GM04504 (cell line): ENCODE measurements at regions not wholly inside any gene's neighbourhood (a gene's known extent, or its start where the extent isn't known, plus 50 kb on each side); places are given as distances from the start of the nearest gene placed in this dataset.

ENCODE experiments used
- DNase-seq: peaks from one replicate; pipeline ENCODE4 v3.0.0-alpha.2; 2012; ENCODE audit warnings: low read depth

DNA sequence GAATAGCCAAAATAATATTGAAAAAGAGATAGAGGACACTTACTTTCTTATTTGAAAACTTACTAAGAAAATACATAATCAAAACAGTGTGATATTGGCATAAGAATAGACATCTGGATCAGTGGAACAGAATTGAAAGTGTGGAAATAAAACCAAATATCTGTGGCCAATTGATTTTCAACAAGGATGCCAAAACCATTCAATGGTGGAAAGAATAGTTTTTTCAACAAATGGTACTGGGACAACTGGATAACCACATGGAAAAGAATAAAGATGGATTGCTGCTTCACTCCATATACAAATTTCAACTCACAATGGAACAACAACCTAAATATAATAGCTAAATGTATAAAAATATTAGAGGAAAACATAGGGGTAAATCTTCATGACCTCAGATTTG, 152.5 kb upstream of the GPR149 start:
- DNase-seq: no peak

DNA sequence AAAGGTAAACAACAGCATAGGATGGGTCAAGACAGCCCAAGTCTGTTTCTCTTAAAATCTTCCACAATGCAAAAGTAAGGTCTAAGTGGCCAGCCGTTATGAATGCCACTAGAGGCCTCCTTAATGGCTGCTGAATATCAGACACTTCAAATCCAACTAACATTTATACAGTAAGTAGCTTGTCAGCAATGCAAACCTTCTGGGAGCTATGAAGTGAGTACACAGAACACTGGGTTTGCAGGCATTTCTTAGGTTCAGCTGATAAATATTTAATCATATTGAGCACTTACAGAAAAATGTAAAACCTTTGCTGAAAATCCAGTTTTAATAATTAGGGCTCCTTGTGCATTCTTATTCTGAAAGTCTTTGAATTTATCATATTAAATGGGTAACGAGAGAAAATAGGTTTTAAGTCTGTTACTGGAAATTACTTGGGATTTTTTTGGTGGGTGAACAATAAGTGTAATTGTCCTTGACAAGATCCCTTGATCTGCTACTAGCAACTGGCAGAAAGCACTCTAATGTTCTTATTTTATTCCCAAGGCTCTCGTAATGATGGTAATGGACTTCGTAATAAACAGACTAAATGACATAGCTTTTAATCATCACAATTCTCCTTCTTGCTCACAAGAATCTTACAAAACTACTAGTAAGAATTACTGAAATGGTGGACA, 141.7 kb upstream of the GPR149 start:
- no peak for DNase-seq

DNA sequence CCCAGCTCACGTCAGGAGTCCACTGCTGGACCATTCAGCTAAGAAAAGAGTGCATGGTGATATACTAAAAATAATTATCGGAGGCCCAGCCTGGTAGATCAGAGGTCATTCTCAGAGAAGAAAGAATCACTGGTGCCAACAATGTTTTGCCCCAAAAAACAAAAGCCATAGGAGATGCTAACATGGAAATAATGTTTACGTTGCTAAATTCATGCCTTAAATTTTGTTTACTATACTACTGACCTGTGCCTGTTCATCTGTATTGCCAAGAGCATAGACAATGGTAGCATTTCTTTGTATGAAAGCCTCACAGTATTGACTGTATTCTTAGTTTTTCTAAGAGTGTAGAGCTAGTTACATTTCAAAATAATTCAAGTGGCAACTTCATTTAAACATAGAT, 138.1 kb upstream of the GPR149 start:
- DNase-seq: no peak

- DNase-seq: no peak
These were observed 129.6 kb upstream of the GPR149 start for GRCh38 chr3:154559623-154560022.

DNA sequence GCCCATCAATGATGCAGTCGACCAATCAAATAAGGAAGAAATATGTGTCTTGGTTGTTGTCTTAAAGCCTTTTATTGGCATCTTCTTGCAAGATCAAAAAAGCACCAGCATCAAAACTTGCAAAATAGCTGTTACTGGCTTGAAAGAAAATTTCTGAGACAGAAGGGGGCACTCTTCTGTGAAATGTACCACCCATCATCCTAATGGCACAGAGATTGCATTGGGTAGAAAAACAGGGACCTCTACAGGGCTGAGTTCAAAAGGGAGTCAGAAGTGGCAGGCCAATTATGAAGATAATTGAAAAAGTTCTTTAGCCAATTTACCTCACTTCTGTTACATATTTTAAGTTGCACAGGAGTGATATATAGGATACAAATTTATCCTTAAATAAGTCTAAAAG, 122.3 kb upstream of the GPR149 start:
- no peak for DNase-seq

DNA sequence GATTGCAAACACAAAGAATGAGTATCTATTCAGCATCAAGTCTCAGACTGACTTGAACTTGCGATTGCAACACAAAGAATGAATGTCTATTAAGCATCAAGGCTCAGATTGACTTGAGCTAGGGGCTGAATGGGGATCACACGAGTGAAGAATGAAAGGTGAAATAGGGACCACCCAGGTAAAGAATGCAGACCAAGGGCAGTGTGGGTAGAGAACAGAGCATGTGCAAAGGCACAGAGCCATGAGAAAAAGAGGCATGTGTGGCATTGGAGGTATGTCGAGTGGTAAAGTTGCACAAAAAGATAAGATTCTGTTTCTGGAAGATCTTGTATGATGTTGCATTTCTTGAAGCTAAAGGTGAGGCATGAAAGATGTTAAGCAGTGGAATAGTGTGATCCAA, 119.4 kb upstream of the GPR149 start:
- DNase-seq: no peak

DNA sequence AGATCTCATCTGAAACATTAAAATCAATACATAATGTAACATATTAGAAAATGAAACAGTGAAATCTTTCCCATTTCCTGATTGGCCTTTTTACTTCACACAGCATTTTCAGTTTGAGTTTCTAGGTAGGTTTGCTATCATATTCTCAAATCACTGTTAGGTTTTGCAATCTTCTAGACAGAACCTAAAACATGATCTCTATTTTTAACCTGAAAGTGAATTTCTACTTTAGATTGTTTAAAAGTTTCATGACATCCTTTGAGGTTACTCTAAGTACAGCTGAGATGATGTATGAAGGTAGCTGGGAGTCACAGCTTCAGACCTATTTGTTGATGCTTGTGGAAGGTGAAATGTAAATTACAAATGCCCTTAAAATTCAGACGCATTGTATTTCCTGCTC, 118.4 kb upstream of the GPR149 start:
- DNase-seq: no peak

- no peak for DNase-seq
These were observed 112.8 kb upstream of the GPR149 start for GRCh38 chr3:154542837-154543236.

DNA sequence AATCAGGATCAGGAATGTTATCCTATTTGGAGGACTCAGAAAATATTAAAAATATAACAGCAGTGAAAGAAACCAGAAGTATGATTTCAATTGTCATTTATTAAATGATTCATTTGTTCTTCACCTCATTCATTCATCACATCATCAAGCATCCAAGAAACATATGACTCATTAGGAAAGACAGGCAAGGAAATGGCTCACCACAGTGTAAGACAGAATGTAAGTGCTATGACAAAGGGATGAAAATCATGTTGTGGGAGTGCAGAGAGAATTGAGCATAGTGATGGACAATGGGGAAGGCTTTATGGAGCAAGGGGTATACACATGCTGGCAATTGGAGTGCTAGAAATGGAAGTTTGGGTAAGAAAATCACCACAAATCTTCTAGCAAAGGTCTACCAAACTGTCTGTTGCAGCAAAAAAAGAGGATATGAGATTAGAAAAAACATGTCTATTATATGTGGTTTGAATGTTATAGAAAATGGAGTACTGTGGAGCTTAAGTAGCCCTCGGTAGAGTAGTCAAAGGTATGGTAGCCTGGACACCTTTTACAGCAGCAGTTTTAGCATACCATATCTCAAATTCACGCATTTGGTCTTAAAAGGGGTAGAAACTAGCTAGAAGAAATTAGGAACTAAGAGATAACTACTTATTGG, 111.1 kb upstream of the GPR149 start:
- no peak for DNase-seq

DNA sequence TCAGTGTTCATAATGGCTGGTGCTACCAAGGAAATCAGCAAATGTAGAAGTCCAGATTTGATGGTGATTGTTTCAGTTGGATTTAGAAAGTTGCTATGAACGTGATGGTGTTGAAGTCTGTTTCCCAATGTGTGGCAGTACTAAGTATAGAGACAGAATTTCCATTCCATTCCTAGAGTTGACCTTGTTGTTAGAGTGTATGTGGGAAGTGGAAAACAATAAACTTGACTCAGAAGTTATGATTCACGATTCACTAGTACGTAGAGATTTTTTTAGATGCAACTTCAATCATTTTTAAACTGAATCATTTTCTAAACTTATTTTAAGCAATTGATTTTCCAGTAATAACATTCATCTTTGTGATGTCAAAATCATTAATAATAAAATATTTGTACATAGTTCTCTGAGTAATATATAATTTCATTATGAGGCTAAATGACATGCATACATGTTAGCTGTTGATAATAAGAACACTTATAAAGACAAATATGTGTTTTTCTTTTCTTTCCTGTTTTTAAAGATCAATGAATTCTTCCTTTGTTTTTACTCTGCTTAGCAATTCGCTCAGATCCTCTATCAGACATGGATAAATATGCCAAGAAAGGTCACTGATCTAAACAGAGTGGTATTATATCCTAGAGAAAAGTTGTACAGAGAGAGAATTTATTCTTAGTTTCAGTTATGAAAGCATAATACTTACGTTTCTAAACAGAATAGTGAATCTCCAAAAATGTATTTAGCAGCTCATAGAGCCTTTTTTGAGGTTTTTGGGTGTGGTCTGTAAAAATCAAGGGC, 108.8 kb upstream of the GPR149 start:
- DNase-seq: no peak

- no peak for DNase-seq
These were observed 106.8 kb upstream of the GPR149 start for GRCh38 chr3:154536751-154537150.

DNA sequence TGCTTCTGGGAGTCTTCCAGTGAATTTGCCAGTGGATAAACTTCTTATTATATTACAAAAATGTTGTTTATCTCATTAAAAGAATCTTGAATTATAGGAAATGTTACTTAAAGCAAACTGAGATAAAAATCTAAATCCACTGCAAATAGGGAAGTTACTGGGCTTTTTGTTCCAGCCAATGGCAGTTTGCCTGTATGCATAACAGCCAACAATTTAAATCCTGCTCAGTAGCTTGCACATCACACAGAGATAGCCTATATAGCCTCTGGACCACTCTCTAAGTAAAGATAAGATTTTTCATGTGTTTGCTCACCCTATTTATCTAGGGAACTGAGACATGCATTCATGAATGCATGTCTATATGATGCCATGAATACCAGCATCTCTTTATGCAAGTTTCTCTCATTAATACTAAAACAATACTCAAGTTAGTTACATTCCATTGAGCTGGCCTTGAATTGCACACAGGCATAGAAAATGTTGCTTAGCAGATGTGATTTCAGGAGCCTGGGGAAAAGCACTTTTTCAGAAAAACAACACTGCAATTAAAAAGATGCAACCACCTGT, 92.1 kb upstream of the GPR149 start:
- no peak for DNase-seq

GRCh38 chr3:154517404-154517803, 87.4 kb upstream of the GPR149 start:
- no peak for DNase-seq

- DNase-seq: no peak
These were observed 85.9 kb upstream of the GPR149 start for GRCh38 chr3:154515921-154516320.

DNA sequence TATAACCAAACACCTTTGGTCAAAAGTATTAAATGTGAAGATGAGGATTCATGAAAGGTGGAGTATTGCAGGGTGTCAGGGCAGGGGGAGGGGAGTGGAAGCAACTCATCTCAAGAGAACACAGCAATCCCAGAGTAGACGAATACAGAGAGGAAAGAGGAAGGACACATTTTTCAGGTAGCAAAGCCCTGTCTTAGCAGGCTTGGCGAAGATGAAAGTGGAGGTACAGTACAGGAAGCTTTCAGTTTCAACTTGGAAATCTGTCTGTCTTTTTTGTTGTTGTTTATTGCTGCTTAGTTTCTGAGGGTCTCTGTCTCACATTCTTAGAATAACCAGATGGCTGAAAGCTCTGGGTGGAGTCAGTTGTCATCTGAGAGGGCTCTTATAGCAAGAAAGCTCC, 80.8 kb upstream of the GPR149 start:
- no peak for DNase-seq

DNA sequence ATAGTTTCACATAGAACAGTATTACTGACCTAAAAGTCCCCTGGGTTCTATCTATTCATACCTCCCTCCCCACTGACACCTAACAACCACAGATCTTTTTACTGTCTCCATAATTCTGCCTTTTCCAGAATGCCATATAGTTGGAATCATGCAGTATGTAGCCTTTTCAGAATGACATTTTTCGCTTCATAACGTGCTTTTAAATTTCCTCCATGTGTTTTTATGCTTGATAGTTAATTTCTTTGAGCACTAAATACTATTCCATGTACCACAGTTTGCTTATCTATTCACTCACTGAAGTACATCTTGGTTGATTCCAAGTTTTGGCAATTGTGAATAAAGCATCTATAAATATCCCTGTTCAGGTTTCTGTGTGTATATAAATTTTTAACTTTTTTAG, 77.7 kb upstream of the GPR149 start:
- DNase-seq: no peak

DNA sequence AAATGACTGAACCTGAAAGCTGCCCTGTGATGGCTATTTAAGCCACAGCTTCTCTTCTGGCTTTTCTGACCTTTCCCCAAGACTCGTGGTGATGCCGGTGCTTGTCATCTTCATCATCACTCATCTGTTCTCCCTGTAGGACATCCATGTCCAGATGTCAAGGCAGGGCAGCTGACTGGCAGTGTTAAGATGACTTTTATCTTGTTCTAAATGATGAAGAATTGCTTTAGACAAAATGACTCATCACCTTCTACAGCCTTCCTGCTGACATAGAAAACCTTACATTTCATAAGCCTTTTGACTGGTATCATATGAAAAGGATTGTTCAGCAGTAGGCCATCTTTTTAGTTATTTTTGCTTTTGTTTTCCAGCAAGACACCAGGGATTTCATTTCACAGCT, 67.0 kb upstream of the GPR149 start:
- DNase-seq: no peak

- DNase-seq: no peak
These were observed 66.5 kb upstream of the GPR149 start for GRCh38 chr3:154496540-154496939.

GRCh38 chr3:154486949-154487348, 57.0 kb upstream of the GPR149 start:
- no peak for DNase-seq

GRCh38 chr3:154482507-154482906, 52.5 kb upstream of the GPR149 start:
- DNase-seq: no peak

DNA sequence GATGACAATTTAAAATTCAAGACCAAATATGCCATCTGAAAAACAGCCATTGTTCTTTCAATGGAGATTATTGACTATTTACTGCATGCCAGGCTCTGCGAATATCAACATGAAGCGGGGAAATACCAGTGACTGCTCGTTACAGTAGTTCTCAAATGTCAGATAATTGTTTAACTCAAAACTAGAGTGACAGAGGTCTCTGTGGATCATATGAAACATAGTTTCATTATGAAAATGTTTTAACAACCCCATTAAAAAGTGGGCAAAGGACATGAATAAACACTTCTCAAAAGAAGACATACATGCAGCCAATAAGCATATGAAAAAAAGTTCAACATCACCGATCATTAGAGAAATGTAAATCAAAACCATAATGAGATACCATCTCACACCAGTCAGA, 50.0 kb upstream of the GPR149 start:
- no peak for DNase-seq
